Colonic mucosa (tissue), 4 donors: ENCODE measurements at regions not wholly inside any gene's neighbourhood (a gene's known extent, or its start where the extent isn't known, plus 50 kb on each side); places are given as distances from the start of the nearest gene placed in this dataset.

Experiments
- DNase-seq: peaks from one replicate; pipeline ENCODE4 v3.0.0-alpha.2; 2020
- H3K27ac ChIP-seq: fragments of 200-600 bp; one replicate; pipeline ENCODE4 v1.8.0; 2021
- H3K27me3 ChIP-seq: fragments of 200-600 bp; one replicate; pipeline ENCODE4 v1.8.0; 2021
- H3K36me3 ChIP-seq: fragments of 200-600 bp; one replicate; pipeline ENCODE4 v1.8.0; 2021
- H3K4me1 ChIP-seq: fragments of 200-600 bp; one replicate; pipeline ENCODE4 v1.8.0; 2021; ENCODE audit warnings: mild to moderate bottlenecking
- H3K4me3 ChIP-seq: fragments of 200-600 bp; one replicate; pipeline ENCODE4 v1.8.0; 2021
- H3K9ac ChIP-seq, 2 donors: one replicate each; pipeline ENCODE4 v1.7.0; 2013; ENCODE audit warnings: control low read depth in 2 of 2, low read depth in 2 of 2, low read length in 2 of 2
- H3K9me3 ChIP-seq: fragments of 200-600 bp; one replicate; pipeline ENCODE4 v1.8.0; 2021
- CTCF ChIP-seq: fragments of 200-600 bp; IDR thresholded peaks from one replicate; pipeline ENCODE4 v1.8.0; 2022; ENCODE audit warnings: antibody characterized with exemption, mild to moderate bottlenecking
- intact Hi-C: fragments of 100-400 bp; cut with DNase I; formaldehyde crosslinking; loops from one replicate; pipeline ENCODE4 v1.14.1; 2022
- donor health status: healthy.
- donor health status: DM: no; HTN: no; CAD: no.
- donor health status: DM: no; HTN: no; CAD: no.

DNA sequence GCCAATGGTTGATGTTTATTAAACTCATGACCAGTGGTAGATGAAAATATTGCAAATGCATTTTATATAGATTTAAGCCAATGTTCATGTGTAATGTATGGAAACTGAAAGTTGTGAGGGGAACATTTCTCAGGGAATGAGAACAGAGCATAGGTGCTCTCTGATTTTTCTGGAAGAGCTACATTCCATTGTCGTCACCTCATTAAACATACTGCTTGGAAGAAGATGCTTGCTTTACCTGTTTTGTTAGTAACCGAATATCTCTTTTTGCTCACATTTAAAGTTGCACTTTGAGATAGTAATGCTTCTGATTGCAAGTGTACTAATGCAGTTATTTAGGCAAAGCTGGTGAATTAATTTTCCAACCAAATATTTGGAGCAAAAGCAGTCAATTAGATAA lies 93.8 kb upstream of the CLCN4 start:
- no peak for TF ChIP-seq CTCF
- intact Hi-C loops, result no loop called here

DNA sequence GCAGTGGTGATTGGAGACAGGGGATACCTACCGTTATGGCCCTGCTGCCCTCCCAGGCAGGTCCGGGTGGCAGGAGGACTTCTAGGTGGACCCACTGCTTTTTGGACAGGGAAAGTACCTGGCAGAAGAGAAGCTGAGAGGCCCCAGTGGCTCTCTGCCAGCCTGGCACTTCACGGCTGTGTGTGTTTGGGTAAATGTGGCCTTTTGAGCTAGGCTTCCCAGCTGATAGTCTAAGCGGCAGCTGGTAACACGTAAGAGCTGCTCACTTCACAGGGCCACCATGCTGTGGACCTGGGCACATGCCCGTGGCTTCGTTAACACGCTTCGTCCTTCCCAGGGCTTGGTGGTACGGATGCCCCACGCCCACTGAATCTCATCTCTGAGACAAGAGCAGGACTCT lies 92.0 kb upstream of the CLCN4 start:
- H3K27me3 ChIP-seq, result no peaks in the 10 kb centered on the region
- H3K4me3 ChIP-seq, result no peak overlapping the region
- no peaks in the 10 kb centered on the region for H3K9me3 ChIP-seq
- TF ChIP-seq CTCF, result no peak
- H3K4me1 ChIP-seq, result no peaks in the 10 kb centered on the region
- no peaks in the 10 kb centered on the region for H3K36me3 ChIP-seq
- H3K9ac ChIP-seq, result no peak overlapping the region
- DNase-seq, result no peak
- intact Hi-C loops, result no loop called here
- H3K27ac ChIP-seq, result no peak overlapping the region

More for the DNA sequence above, 93.8 kb upstream of the CLCN4 start:
- H3K9me3 ChIP-seq, result no peaks in the 10 kb centered on the region
- H3K27me3 ChIP-seq, result no peaks in the 10 kb centered on the region
- no peak for DNase-seq
- no peak overlapping the region for H3K9ac ChIP-seq
- no peak overlapping the region for H3K27ac ChIP-seq
- H3K4me1 ChIP-seq, result no peaks in the 10 kb centered on the region
- no peak overlapping the region for H3K4me3 ChIP-seq
- no peaks in the 10 kb centered on the region for H3K36me3 ChIP-seq

GRCh38 chrX:10070714-10071436 lies 85.9 kb upstream of the CLCN4 start:
- no peak for DNase-seq

DNA sequence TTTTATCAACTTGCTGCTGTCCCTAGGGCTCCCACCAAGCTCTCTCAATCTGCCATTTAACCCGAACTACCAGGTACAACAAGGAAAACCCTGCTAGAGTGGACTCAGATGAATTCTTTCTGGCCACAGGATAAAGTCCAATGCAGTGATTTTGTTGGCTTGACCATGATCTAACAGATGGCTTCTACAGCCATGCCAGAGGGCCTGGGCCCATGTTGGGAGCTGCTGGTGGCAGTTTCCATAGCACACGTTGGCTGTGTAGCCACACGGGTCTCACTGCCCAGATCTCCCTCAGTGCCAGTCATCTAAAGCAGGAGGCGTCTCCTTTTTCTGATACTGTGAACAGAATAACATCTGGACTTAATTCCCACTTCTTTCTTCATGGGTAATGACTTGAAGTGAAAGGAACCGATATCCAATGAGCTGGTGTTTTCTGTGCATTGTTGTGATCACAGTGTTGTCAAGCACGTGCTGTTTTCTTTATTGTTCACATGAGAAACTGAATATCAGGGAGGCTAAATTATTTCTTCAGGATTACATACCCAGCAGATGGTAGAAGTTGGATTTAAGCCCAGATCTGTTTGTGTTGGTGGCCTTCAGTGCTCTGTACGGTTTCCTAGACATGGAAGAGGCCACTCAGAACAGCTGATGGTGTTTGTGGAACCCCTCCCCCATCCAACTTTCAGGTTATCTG lies 85.2 kb upstream of the CLCN4 start:
- no peak for TF ChIP-seq CTCF
- no peaks in the 10 kb centered on the region for H3K9me3 ChIP-seq
- H3K9ac ChIP-seq, result no peak overlapping the region
- no peaks in the 10 kb centered on the region for H3K36me3 ChIP-seq
- H3K27ac ChIP-seq, result no peak overlapping the region
- H3K27me3 ChIP-seq, result no peaks in the 10 kb centered on the region
- H3K4me1 ChIP-seq, result no peaks in the 10 kb centered on the region
- DNase-seq, result no peak
- no peak overlapping the region for H3K4me3 ChIP-seq
- intact Hi-C loops, result no loop called here

More at GRCh38 chrX:10070714-10071436, 85.9 kb upstream of the CLCN4 start:
- Histone ChIP-seq H3K27me3 (no peaks in the 10 kb centered on the region), H3K9ac (no peak overlapping the region), H3K27ac (no peak overlapping the region), H3K4me3 (no peak overlapping the region), H3K9me3 (no peaks in the 10 kb centered on the region), H3K36me3 (no peaks in the 10 kb centered on the region), H3K4me1 (no peaks in the 10 kb centered on the region)
- intact Hi-C loops, result no loop called here
- TF ChIP-seq CTCF, result no peak

DNA sequence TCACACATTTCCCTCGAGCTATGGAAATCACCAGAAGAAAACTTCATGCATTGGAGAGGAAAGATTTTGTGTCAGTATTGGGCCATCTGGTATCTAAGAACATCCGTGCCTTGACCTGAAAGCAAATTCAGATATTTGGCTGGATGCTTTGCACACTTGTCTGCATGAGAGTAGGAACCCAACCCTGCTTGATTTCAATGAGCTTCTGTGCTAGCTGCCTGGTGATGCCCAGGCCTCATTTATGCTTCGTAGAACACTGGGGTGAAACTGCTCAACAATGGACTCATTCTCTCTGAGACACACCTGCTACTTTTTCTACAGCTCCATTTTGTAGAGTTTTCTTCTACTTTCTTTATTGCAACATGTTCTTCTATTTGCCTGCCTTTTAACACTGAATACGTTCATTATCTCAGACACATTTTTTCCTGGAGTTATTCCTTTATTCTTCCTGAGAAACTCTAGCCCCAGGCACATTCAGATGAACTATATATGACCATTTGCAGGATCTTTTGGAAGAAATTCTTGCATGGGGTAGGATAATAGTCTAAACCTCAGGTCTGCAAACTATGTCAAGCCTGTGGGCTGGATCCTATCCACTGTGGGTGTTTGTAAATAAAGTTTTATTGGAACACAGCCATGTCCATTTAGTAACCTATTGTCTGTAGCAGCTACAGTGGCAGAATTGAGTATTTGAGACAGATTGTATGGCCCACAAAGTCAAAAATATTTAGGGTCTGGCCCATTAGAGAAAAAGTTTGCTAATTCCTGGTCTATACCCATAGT lies 83.8 kb upstream of the CLCN4 start:
- intact Hi-C loops, result no loop called here
- no peak for TF ChIP-seq CTCF
- no peak overlapping the region for H3K9ac ChIP-seq
- H3K27me3 ChIP-seq, result no peaks in the 10 kb centered on the region
- H3K4me1 ChIP-seq, result no peaks in the 10 kb centered on the region
- H3K36me3 ChIP-seq, result no peaks in the 10 kb centered on the region
- H3K9me3 ChIP-seq, result no peaks in the 10 kb centered on the region
- H3K27ac ChIP-seq, result no peak overlapping the region
- H3K4me3 ChIP-seq, result no peak overlapping the region
- DNase-seq, result no peak
